ENCODE measurements at regions not wholly inside any gene's neighbourhood (a gene's known extent, or its start where the extent isn't known, plus 50 kb on each side); places are given as distances from the start of the nearest gene placed in this dataset.

DNA sequence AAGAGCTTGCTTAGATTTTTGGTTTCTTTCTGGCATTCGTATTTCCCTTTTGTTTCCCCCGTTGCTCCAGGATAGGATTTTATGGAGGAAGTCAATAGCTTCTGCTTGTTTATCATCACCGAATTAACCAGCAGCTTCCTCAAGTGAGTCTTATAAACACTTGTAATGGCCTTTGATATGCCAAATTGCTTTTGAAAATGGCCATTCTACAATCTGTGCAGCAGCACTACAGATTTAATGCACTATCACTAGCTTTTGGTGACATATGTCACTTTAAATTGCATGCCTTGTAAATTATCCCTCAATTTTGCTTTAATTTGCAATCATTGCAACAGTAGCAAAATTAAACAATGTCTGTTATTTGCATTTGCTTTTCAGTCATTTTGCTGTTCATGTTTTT lies 774.7 kb downstream of the METTL4 start:
- ATAC-seq = no peak
- TF ChIP-seq BACH2 (CRISPR knock-in tag; IDR thresholded peaks at IDR 0.05; ENCODE audit: borderline replicate concordance) = no peak
- TF ChIP-seq, protein P1, sequence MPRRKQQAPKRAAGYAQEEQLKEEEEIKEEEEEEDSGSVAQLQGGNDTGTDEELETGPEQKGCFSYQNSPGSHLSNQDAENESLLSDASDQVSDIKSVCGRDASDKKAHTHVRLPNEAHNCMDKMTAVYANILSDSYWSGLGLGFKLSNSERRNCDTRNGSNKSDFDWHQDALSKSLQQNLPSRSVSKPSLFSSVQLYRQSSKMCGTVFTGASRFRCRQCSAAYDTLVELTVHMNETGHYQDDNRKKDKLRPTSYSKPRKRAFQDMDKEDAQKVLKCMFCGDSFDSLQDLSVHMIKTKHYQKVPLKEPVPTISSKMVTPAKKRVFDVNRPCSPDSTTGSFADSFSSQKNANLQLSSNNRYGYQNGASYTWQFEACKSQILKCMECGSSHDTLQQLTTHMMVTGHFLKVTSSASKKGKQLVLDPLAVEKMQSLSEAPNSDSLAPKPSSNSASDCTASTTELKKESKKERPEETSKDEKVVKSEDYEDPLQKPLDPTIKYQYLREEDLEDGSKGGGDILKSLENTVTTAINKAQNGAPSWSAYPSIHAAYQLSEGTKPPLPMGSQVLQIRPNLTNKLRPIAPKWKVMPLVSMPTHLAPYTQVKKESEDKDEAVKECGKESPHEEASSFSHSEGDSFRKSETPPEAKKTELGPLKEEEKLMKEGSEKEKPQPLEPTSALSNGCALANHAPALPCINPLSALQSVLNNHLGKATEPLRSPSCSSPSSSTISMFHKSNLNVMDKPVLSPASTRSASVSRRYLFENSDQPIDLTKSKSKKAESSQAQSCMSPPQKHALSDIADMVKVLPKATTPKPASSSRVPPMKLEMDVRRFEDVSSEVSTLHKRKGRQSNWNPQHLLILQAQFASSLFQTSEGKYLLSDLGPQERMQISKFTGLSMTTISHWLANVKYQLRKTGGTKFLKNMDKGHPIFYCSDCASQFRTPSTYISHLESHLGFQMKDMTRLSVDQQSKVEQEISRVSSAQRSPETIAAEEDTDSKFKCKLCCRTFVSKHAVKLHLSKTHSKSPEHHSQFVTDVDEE (CRISPR knock-in tag; IDR thresholded peaks at IDR 0.05) = no peak
- no peak for TF ChIP-seq ZNF70 (CRISPR knock-in tag; IDR thresholded peaks at IDR 0.05)
- no peak for TF ChIP-seq TCF4 (CRISPR knock-in tag; IDR thresholded peaks at IDR 0.05; ENCODE audit: borderline replicate concordance)
- no peak for TF ChIP-seq ZC3H10 (CRISPR knock-in tag; IDR thresholded peaks at IDR 0.05)
- no peak for TF ChIP-seq GLIS3 (CRISPR knock-in tag; IDR thresholded peaks at IDR 0.05)
- no peak for TF ChIP-seq RARB (CRISPR knock-in tag; IDR thresholded peaks at IDR 0.05)
- no peak for TF ChIP-seq OSR1 (CRISPR knock-in tag; IDR thresholded peaks at IDR 0.05)
- TF ChIP-seq, protein P2, sequence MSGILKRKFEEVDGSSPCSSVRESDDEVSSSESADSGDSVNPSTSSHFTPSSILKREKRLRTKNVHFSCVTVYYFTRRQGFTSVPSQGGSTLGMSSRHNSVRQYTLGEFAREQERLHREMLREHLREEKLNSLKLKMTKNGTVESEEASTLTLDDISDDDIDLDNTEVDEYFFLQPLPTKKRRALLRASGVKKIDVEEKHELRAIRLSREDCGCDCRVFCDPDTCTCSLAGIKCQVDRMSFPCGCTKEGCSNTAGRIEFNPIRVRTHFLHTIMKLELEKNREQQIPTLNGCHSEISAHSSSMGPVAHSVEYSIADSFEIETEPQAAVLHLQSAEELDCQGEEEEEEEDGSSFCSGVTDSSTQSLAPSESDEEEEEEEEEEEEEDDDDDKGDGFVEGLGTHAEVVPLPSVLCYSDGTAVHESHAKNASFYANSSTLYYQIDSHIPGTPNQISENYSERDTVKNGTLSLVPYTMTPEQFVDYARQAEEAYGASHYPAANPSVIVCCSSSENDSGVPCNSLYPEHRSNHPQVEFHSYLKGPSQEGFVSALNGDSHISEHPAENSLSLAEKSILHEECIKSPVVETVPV (CRISPR knock-in tag; IDR thresholded peaks at IDR 0.05) = no peak
- no peak for TF ChIP-seq ESRRG (CRISPR knock-in tag; IDR thresholded peaks at IDR 0.05)
- TF ChIP-seq ZFP3 (CRISPR knock-in tag; IDR thresholded peaks at IDR 0.05) = no peak

DNA sequence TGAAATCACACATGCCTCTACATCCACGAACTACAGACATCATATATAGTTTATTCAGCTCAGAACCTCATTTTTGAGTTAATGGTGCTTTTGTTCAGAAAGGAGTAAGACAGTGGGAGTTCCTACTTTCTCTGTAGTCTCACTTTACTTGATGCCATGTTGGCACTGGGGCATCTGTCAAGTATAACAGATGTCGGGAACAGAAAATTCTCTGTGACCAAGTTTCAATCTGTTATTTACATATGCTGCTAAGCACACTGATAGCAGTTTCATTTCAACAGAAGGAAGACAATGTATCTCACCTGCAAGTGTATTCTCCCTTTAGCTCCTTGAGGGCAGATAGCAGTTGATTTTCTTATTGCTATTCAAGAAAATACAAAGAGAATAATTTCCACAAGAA lies 774.1 kb downstream of the METTL4 start:
- no peak for ATAC-seq
- no peak for TF ChIP-seq TCF4 (CRISPR knock-in tag; IDR thresholded peaks at IDR 0.05; ENCODE audit: borderline replicate concordance)
- TF ChIP-seq ISL1 (CRISPR knock-in tag; IDR thresholded peaks at IDR 0.05) = no peak
- no peak for TF ChIP-seq ZNF70 (CRISPR knock-in tag; IDR thresholded peaks at IDR 0.05)
- no peak for TF ChIP-seq ZFP30 (CRISPR knock-in tag; IDR thresholded peaks at IDR 0.05)
- no peak for TF ChIP-seq PPARA (CRISPR knock-in tag; IDR thresholded peaks at IDR 0.05; ENCODE audit: borderline replicate concordance)
- TF ChIP-seq RARB (CRISPR knock-in tag; IDR thresholded peaks at IDR 0.05) = no peak
- TF ChIP-seq, protein P1 (CRISPR knock-in tag; IDR thresholded peaks at IDR 0.05) = no peak
- TF ChIP-seq, protein P2 (CRISPR knock-in tag; IDR thresholded peaks at IDR 0.05) = no peak
- TF ChIP-seq, protein P3, sequence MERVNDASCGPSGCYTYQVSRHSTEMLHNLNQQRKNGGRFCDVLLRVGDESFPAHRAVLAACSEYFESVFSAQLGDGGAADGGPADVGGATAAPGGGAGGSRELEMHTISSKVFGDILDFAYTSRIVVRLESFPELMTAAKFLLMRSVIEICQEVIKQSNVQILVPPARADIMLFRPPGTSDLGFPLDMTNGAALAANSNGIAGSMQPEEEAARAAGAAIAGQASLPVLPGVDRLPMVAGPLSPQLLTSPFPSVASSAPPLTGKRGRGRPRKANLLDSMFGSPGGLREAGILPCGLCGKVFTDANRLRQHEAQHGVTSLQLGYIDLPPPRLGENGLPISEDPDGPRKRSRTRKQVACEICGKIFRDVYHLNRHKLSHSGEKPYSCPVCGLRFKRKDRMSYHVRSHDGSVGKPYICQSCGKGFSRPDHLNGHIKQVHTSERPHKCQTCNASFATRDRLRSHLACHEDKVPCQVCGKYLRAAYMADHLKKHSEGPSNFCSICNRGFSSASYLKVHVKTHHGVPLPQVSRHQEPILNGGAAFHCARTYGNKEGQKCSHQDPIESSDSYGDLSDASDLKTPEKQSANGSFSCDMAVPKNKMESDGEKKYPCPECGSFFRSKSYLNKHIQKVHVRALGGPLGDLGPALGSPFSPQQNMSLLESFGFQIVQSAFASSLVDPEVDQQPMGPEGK (CRISPR knock-in tag; IDR thresholded peaks at IDR 0.05; ENCODE audit: borderline replicate concordance) = no peak
- no peak for TF ChIP-seq SNAI2 (CRISPR knock-in tag; IDR thresholded peaks at IDR 0.05)
- no peak for TF ChIP-seq ZC3H10 (CRISPR knock-in tag; IDR thresholded peaks at IDR 0.05)
- TF ChIP-seq, protein P4, sequence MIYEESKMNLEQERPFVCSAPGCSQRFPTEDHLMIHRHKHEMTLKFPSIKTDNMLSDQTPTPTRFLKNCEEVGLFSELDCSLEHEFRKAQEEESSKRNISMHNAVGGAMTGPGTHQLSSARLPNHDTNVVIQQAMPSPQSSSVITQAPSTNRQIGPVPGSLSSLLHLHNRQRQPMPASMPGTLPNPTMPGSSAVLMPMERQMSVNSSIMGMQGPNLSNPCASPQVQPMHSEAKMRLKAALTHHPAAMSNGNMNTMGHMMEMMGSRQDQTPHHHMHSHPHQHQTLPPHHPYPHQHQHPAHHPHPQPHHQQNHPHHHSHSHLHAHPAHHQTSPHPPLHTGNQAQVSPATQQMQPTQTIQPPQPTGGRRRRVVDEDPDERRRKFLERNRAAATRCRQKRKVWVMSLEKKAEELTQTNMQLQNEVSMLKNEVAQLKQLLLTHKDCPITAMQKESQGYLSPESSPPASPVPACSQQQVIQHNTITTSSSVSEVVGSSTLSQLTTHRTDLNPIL (CRISPR knock-in tag; IDR thresholded peaks at IDR 0.05; ENCODE audit: low read depth) = no peak

DNA sequence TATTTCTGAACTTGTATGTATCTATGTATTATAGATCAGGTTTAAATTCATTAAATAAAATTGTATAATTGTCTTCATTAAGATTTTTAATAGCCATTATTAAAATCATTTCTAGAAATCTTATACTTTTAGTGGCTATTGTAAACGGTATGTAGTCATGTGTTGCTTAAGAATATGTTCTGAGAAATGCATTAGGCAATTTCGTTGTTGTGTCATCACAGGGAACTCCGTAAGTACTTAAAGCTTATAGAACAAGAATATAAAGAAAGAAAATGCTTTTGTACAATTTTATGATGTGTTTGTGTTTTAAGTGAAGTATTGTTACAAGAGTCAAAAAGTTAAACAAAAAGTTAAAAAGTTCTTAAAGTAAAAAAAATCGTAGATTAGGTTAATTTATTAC lies 765.8 kb downstream of the METTL4 start:
- no peak for ATAC-seq
- TF ChIP-seq TCF4 (CRISPR knock-in tag; IDR thresholded peaks at IDR 0.05; ENCODE audit: borderline replicate concordance) (no peak), ZNF70 (CRISPR knock-in tag; IDR thresholded peaks at IDR 0.05) (no peak), ISL1 (CRISPR knock-in tag; IDR thresholded peaks at IDR 0.05) (no peak), PPARA (CRISPR knock-in tag; IDR thresholded peaks at IDR 0.05; ENCODE audit: borderline replicate concordance) (no peak), OSR1 (CRISPR knock-in tag; IDR thresholded peaks at IDR 0.05) (no peak), ZFP30 (CRISPR knock-in tag; IDR thresholded peaks at IDR 0.05) (no peak)
- TF ChIP-seq, protein P3 (CRISPR knock-in tag; IDR thresholded peaks at IDR 0.05; ENCODE audit: borderline replicate concordance) = no peak
- TF ChIP-seq, protein P2 (CRISPR knock-in tag; IDR thresholded peaks at IDR 0.05) = no peak

All from SK-N-SH treated with all-trans-retinoic acid at 6 μM for 48 hours (cell line).